Panc1 (cell line): ENCODE measurements at regions not wholly inside any gene's neighbourhood (a gene's known extent, or its start where the extent isn't known, plus 50 kb on each side); places are given as distances from the start of the nearest gene placed in this dataset.

ENCODE experiments used
- ATAC-seq: fragments of 200-7000 bp; cut with Tn5 transposase; 2 replicates; pipeline ENCODE4 v1.9.1; 2020; ENCODE audit warnings: mild to moderate bottlenecking, moderate library complexity
- BruUV-seq: library from RNA; stranded (reverse); fragments of 400-500 nt; replicated peaks from 2 replicates; lab custom pipeline; 2021; lab: Mats Ljungman, UMichigan
- CTCF ChIA-PET: fragments of 300-600 bp; sonication (Branson Sonifier 250); formaldehyde crosslinking; loops from one replicate; lab custom pipeline; 2022; ENCODE audit warnings: antibody characterized with exemption; lab: Charles Lee
- POLR2A ChIA-PET: fragments of 300-600 bp; sonication (Branson Sonifier 250); formaldehyde crosslinking; loops from one replicate; lab custom pipeline; 2022; ENCODE audit warnings: antibody characterized with exemption; lab: Charles Lee
- DNase-seq: peaks from one replicate; pipeline ENCODE4 v3.0.0-alpha.2; 2010; ENCODE audit warnings: low read depth, low spot score
- H3K27ac ChIP-seq: 2 replicates; pipeline ENCODE4 v1.5.1; 2011; ENCODE audit warnings: mild to moderate bottlenecking, low read length, inconsistent platforms
- H3K27me3 ChIP-seq: fragments of 200-500 bp; sonication (Bioruptor generic); 2 replicates; pipeline ENCODE4 v1.6.0; 2014; ENCODE audit warnings: low read length, inconsistent platforms; ENCODE audit not compliant: control insufficient read depth, insufficient read depth
- H3K36me3 ChIP-seq: fragments of 200-500 bp; sonication (Bioruptor generic); 2 replicates; pipeline ENCODE4 v1.5.1; 2014; ENCODE audit warnings: inconsistent platforms, mild to moderate bottlenecking, low read length, moderate library complexity; ENCODE audit not compliant: control insufficient read depth, insufficient read depth
- H3K4me1 ChIP-seq: 2 replicates; pipeline ENCODE4 v1.5.1; 2011; ENCODE audit warnings: inconsistent platforms, mild to moderate bottlenecking, low read length, moderate library complexity; ENCODE audit not compliant: control insufficient read depth, insufficient read depth
- H3K4me3 ChIP-seq, 2 experiments: 2 replicates each; pipeline ENCODE4 v1.5.1; 2011 to 2012; ENCODE audit warnings: low read depth in 2 of 2, low read length in 2 of 2, mild to moderate bottlenecking in 2 of 2, inconsistent platforms in 1 of 2, moderate library complexity in 1 of 2
- H3K9me3 ChIP-seq: fragments of 200-500 bp; sonication (Bioruptor generic); 2 replicates; pipeline ENCODE4 v1.5.1; 2014; ENCODE audit warnings: low read depth, mild to moderate bottlenecking, inconsistent platforms, low read length, moderate library complexity; ENCODE audit not compliant: control insufficient read depth, insufficient read depth
- CTCF ChIP-seq: fragments of 450-650 bp; IDR thresholded peaks from 2 replicates; pipeline ENCODE4 v1.5.1; 2017; ENCODE audit warnings: mild to moderate bottlenecking
- POLR2AphosphoS5 ChIP-seq: IDR thresholded peaks from 2 replicates; pipeline ENCODE4 v1.6.1; 2012; ENCODE audit warnings: mild to moderate bottlenecking, low read depth, low read length, moderate library complexity
- REST ChIP-seq, 2 experiments: IDR thresholded peaks; 2 replicates each; pipeline ENCODE4 v1.6.1; 2011 to 2012; ENCODE audit warnings: low read depth in 2 of 2, control low read depth in 1 of 2, low read length in 1 of 2, mild to moderate bottlenecking in 1 of 2, moderate library complexity in 1 of 2; ENCODE audit not compliant: insufficient read depth in 1 of 2
- SIN3A ChIP-seq: IDR thresholded peaks from 2 replicates; pipeline ENCODE4 v1.6.1; 2012; ENCODE audit warnings: low read depth, mild to moderate bottlenecking, low read length, moderate library complexity, borderline replicate concordance; ENCODE audit not compliant: insufficient read depth
- TCF7L2 ChIP-seq: IDR thresholded peaks from 2 replicates; pipeline ENCODE4 v1.6.1; 2011; ENCODE audit warnings: mild to moderate bottlenecking, low read depth, low read length, inconsistent platforms
- in situ Hi-C: cut with HindIII; loops from 2 replicates; pipeline ENCODE4 v1.10.0; 2016; ENCODE audit warnings: low sequenced_read_pairs, low pct_unique_long_range_greater_than_20kb
- intact Hi-C: fragments of 100-400 bp; cut with micrococcal nuclease; formaldehyde crosslinking; loops from one replicate; pipeline ENCODE4 v1.10.0; 2022; ENCODE audit not compliant: unreplicated experiment

DNA sequence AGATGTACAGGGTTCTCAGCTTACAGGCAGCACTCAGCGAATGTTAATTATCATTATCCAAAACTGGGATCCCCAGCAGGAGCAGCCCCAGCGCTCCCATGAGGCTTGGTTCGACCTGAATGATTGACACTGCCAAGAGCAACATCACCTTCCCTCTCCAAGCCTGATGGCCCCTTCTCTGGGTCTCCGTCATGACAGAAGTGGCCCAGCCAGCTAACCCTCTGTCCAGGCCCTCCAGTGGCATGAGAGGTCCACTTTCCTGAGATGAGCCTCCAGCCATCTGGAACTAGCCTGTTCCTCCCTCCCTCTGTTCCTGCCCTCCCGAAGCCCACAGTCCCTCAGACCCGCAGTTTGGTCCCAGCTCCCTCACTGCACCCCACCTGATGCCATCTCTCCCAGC, 97.0 kb upstream of the RAB6C start:
- no peaks in the 10 kb centered on the region for H3K9me3 ChIP-seq
- no TSS peak for BruUV-seq
- in situ Hi-C loops (no loop called here), intact Hi-C loops (no loop called here)
- no peak overlapping the region for H3K27ac ChIP-seq
- no peaks in the 10 kb centered on the region for H3K36me3 ChIP-seq
- ChIA-PET CTCF (no interaction called here), POLR2A (no interaction called here)
- no peaks in the 10 kb centered on the region; the same call in 1 of the 2 replicates for H3K27me3 ChIP-seq
- ATAC-seq (no peak), DNase-seq (no peak)
- no peak overlapping the region for H3K4me3 ChIP-seq
- H3K4me1 ChIP-seq: no peaks in the 10 kb centered on the region
- TF ChIP-seq REST (IDR thresholded peaks at IDR 0.05; ENCODE audit: insufficient read depth in 1 of 2, low read depth in 2 of 2, low read length in 1 of 2) (no peak), CTCF (no peak), SIN3A (no peak), POLR2AphosphoS5 (no peak), TCF7L2 (no peak)

GRCh38 chr2:129883121-129883520, 96.3 kb upstream of the RAB6C start:
- ChIA-PET POLR2A (no interaction called here), CTCF (no interaction called here)
- Histone ChIP-seq H3K4me3 (no peak overlapping the region), H3K36me3 (no peaks in the 10 kb centered on the region), H3K4me1 (no peaks in the 10 kb centered on the region), H3K27ac (no peak overlapping the region), H3K27me3 (no peaks in the 10 kb centered on the region; the same call in 1 of the 2 replicates), H3K9me3 (no peaks in the 10 kb centered on the region)
- in situ Hi-C loops: no loop called here
- no peak for TF ChIP-seq POLR2AphosphoS5
- TF ChIP-seq SIN3A: no peak
- TF ChIP-seq REST (IDR thresholded peaks at IDR 0.05; ENCODE audit: insufficient read depth in 1 of 2, low read depth in 2 of 2, low read length in 1 of 2): no peak
- TF ChIP-seq CTCF: no peak
- TF ChIP-seq TCF7L2: no peak
- intact Hi-C loops: no loop called here
- DNase-seq (no peak), ATAC-seq (no peak)
- no TSS peak for BruUV-seq
